SH-SY5Y (cell line): ENCODE measurements at regions not wholly inside any gene's neighbourhood (a gene's known extent, or its start where the extent isn't known, plus 50 kb on each side); places are given as distances from the start of the nearest gene placed in this dataset.

Experiments
- GATA2 ChIP-seq: IDR thresholded peaks from 2 replicates; pipeline ENCODE4 v1.6.1; 2011; ENCODE audit warnings: mild to moderate bottlenecking, low read depth, low read length
- GATA3 ChIP-seq: IDR thresholded peaks from 2 replicates; pipeline ENCODE4 v1.6.1; 2011; ENCODE audit warnings: low read depth, mild to moderate bottlenecking, low read length, moderate library complexity

- TF ChIP-seq GATA2 (no peak), GATA3 (no peak)
Measured at GRCh38 chr7:87007038-87007437, 52.4 kb downstream of the ELAPOR2 start.
